ENCODE measurements at regions not wholly inside any gene's neighbourhood (a gene's known extent, or its start where the extent isn't known, plus 50 kb on each side); places are given as distances from the start of the nearest gene placed in this dataset.
"Not testable (repeated sequence)": the region's sequence is repeated elsewhere in the genome, so short reads cannot be mapped to it uniquely, and the experiment has no call there.

- no peak for DNase-seq
- TF ChIP-seq CTCF (IDR thresholded peaks at IDR 0.05): no peak
- no peaks in the 10 kb centered on the region for H3K36me3 Mint-ChIP-seq (ENCODE audit: low read depth)
- H3K27me3 Mint-ChIP-seq (ENCODE audit: insufficient read depth): peaks cover 5% of the 10 kb centered on the region
- no peak overlapping the region for H3K27ac Mint-ChIP-seq
- H3K9me3 Mint-ChIP-seq: no peaks in the 10 kb centered on the region
- H3K4me3 Mint-ChIP-seq: no peak overlapping the region
- H3K4me1 Mint-ChIP-seq (ENCODE audit: low read depth): no peaks in the 10 kb centered on the region
These were observed 163.3 kb upstream of the GSE1 start for GRCh38 chr16:85449885-85450245.

- not testable (repeated sequence) for H3K4me1 Mint-ChIP-seq (ENCODE audit: low read depth); H3K27me3 Mint-ChIP-seq (ENCODE audit: insufficient read depth); H3K27ac Mint-ChIP-seq
These were observed 162.0 kb upstream of the GSE1 start for GRCh38 chr16:85451142-85451541.

GRCh38 chr16:85451641-85452363 lies 161.3 kb upstream of the GSE1 start:
- DNase-seq: no peak
- Mint-ChIP-seq H3K27me3 (ENCODE audit: insufficient read depth) (peaks cover 4% of the 10 kb centered on the region), H3K4me3 (no peak overlapping the region), H3K4me1 (ENCODE audit: low read depth) (peaks cover 1% of the 10 kb centered on the region), H3K9me3 (no peaks in the 10 kb centered on the region), H3K36me3 (ENCODE audit: low read depth) (no peaks in the 10 kb centered on the region), H3K27ac (no peak overlapping the region)
- no peak for TF ChIP-seq CTCF (IDR thresholded peaks at IDR 0.05)

More at GRCh38 chr16:85451142-85451541, 162.0 kb upstream of the GSE1 start:
- not testable (repeated sequence) for H3K4me3 Mint-ChIP-seq; H3K9me3 Mint-ChIP-seq; DNase-seq; H3K36me3 Mint-ChIP-seq (ENCODE audit: low read depth)

- Mint-ChIP-seq H3K9me3 (no peaks in the 10 kb centered on the region), H3K27me3 (ENCODE audit: insufficient read depth) (no peaks in the 10 kb centered on the region; the same call in none of the 2 replicates), H3K36me3 (ENCODE audit: low read depth) (no peaks in the 10 kb centered on the region), H3K4me3 (no peak overlapping the region), H3K4me1 (ENCODE audit: low read depth) (peaks cover 9% of the 10 kb centered on the region), H3K27ac (no peak overlapping the region)
- DNase-seq: no peak
- TF ChIP-seq CTCF (IDR thresholded peaks at IDR 0.05): no peak; the same call in 1 of the 2 replicates
These were observed 160.5 kb upstream of the GSE1 start for GRCh38 chr16:85452364-85453193.

- TF ChIP-seq CTCF (IDR thresholded peaks at IDR 0.05): no peak
- peaks cover 9% of the 10 kb centered on the region for H3K4me1 Mint-ChIP-seq (ENCODE audit: low read depth)
- no peak overlapping the region for H3K27ac Mint-ChIP-seq
- H3K9me3 Mint-ChIP-seq: no peaks in the 10 kb centered on the region
- no peak for DNase-seq
- no peak overlapping the region for H3K4me3 Mint-ChIP-seq
- H3K36me3 Mint-ChIP-seq (ENCODE audit: low read depth): no peaks in the 10 kb centered on the region
- no peaks in the 10 kb centered on the region; the same call in none of the 2 replicates for H3K27me3 Mint-ChIP-seq (ENCODE audit: insufficient read depth)
These were observed 159.9 kb upstream of the GSE1 start for GRCh38 chr16:85453194-85453678.

- Mint-ChIP-seq H3K27me3 (ENCODE audit: insufficient read depth) (no peaks in the 10 kb centered on the region; the same call in none of the 2 replicates), H3K27ac (no peak overlapping the region), H3K9me3 (no peaks in the 10 kb centered on the region), H3K4me3 (no peak overlapping the region), H3K4me1 (ENCODE audit: low read depth) (peaks cover 9% of the 10 kb centered on the region), H3K36me3 (ENCODE audit: low read depth) (no peaks in the 10 kb centered on the region)
- DNase-seq: no peak
- no peak for TF ChIP-seq CTCF (IDR thresholded peaks at IDR 0.05)
These were observed 159.4 kb upstream of the GSE1 start for GRCh38 chr16:85453703-85454102.
